ENCODE measurements at regions not wholly inside any gene's neighbourhood (a gene's known extent, or its start where the extent isn't known, plus 50 kb on each side); places are given as distances from the start of the nearest gene placed in this dataset.

GRCh38 chr15:35872577-35872976, 326.6 kb upstream of the DPH6 start:
- DNase-seq, result no peak

GRCh38 chr15:35874260-35874905, 328.4 kb upstream of the DPH6 start:
- no peak for DNase-seq

- peak; percentile 79 to 84 for DNase-seq
These were observed 330.8 kb upstream of the DPH6 start for GRCh38 chr15:35876762-35877161.

- DNase-seq, result no peak
These were observed 334.9 kb upstream of the DPH6 start for GRCh38 chr15:35880896-35881295.

- no peak for DNase-seq
These were observed 339.9 kb upstream of the DPH6 start for GRCh38 chr15:35885870-35886269.

- no peak for DNase-seq
These were observed 340.8 kb upstream of the DPH6 start for GRCh38 chr15:35886765-35887164.

GRCh38 chr15:35888815-35889214, 342.9 kb upstream of the DPH6 start:
- no peak for DNase-seq

GRCh38 chr15:35907511-35907910, 361.5 kb upstream of the DPH6 start:
- no peak for DNase-seq

GRCh38 chr15:35909414-35909813, 363.4 kb upstream of the DPH6 start:
- peak in 1 of 2 experiments; percentile 8 for DNase-seq

GRCh38 chr15:35910227-35910626, 364.3 kb upstream of the DPH6 start:
- DNase-seq, result no peak

- DNase-seq, result no peak
These were observed 365.2 kb upstream of the DPH6 start for GRCh38 chr15:35911052-35911777.

GRCh38 chr15:35912196-35912595, 366.2 kb upstream of the DPH6 start:
- DNase-seq, result peak in 1 of 2 experiments; percentile 22

GRCh38 chr15:35914573-35914972, 368.6 kb upstream of the DPH6 start:
- no peak for DNase-seq

- DNase-seq, result no peak
These were observed 375.1 kb upstream of the DPH6 start for GRCh38 chr15:35921046-35921445.

- DNase-seq, result no peak
These were observed 379.5 kb upstream of the DPH6 start for GRCh38 chr15:35925275-35926006.

- no peak for DNase-seq
These were observed 380.0 kb upstream of the DPH6 start for GRCh38 chr15:35926007-35926380.

GRCh38 chr15:35928847-35929246, 382.9 kb upstream of the DPH6 start:
- no peak for DNase-seq

- DNase-seq, result no peak
These were observed 383.9 kb upstream of the DPH6 start for GRCh38 chr15:35929740-35930444.

GRCh38 chr15:35931799-35932341, 385.9 kb upstream of the DPH6 start:
- DNase-seq, result no peak

GRCh38 chr15:35932531-35932930, 386.6 kb upstream of the DPH6 start:
- DNase-seq, result no peak

GRCh38 chr15:35933531-35933930, 387.6 kb upstream of the DPH6 start:
- DNase-seq, result no peak

GRCh38 chr15:35934383-35935049, 388.6 kb upstream of the DPH6 start:
- no peak for DNase-seq

- DNase-seq, result no peak
These were observed 390.3 kb upstream of the DPH6 start for GRCh38 chr15:35936284-35936683.
